ENCODE measurements at regions not wholly inside any gene's neighbourhood (a gene's known extent, or its start where the extent isn't known, plus 50 kb on each side); places are given as distances from the start of the nearest gene placed in this dataset.

- H3K79me2 ChIP-seq (replicated peaks; ENCODE audit: insufficient read depth) = no peaks in the 10 kb centered on the region
- Mint-ChIP-seq H3K36me3 (ENCODE audit: low read depth) (no peaks in the 10 kb centered on the region), H3K27me3 (ENCODE audit: insufficient read depth, low read depth, poor library complexity) (peaks cover 3% of the 10 kb centered on the region), H3K4me1 (no peaks in the 10 kb centered on the region), H3K4me3 (no peak overlapping the region), H3K27ac (no peak overlapping the region), H3K9me3 (no peaks in the 10 kb centered on the region)
- no peak overlapping the region for H3K4me2 ChIP-seq
- H2AFZ ChIP-seq = no peak overlapping the region
- H3K27ac ChIP-seq (ENCODE audit: low read depth) = no peak overlapping the region
- ATAC-seq = no peak
- no peaks in the 10 kb centered on the region for H3K4me1 ChIP-seq (ENCODE audit: insufficient read depth)
- no peaks in the 10 kb centered on the region for H3K27me3 ChIP-seq (ENCODE audit: insufficient read depth)
- no peak overlapping the region for H3K4me3 ChIP-seq
- no peaks in the 10 kb centered on the region for H3F3A ChIP-seq (replicated peaks; ENCODE audit: low read depth)
- no peak for DNase-seq (ENCODE audit: low spot score)
- no peaks in the 10 kb centered on the region for H3K9me2 ChIP-seq (ENCODE audit: insufficient read depth)
- no peaks in the 10 kb centered on the region for H4K20me1 ChIP-seq (replicated peaks; ENCODE audit: insufficient read depth)
- TF ChIP-seq CREB1 (CRISPR knock-in tag; IDR thresholded peaks at IDR 0.05; ENCODE audit: low read depth) = no peak
- no peak for TF ChIP-seq POLR2AphosphoS5 (IDR thresholded peaks at IDR 0.05; ENCODE audit: low read depth)
- TF ChIP-seq STAT1 (IDR thresholded peaks at IDR 0.05; ENCODE audit: unreplicated experiment) = no peak
- no peak for TF ChIP-seq ETS1 (IDR thresholded peaks at IDR 0.05)
- no peak for TF ChIP-seq JUNB (IDR thresholded peaks at IDR 0.05; ENCODE audit: unreplicated experiment)
- no peak for TF ChIP-seq EZH2phosphoT487 (IDR thresholded peaks at IDR 0.05; ENCODE audit: unreplicated experiment)
- no peak for TF ChIP-seq ZNF114 (CRISPR knock-in tag; IDR thresholded peaks at IDR 0.05)
- no peak for TF ChIP-seq NANOG (IDR thresholded peaks at IDR 0.05; ENCODE audit: borderline replicate concordance)
- no peak for TF ChIP-seq ZNF462 (CRISPR knock-in tag; IDR thresholded peaks at IDR 0.05)
- no peak for TF ChIP-seq ZNF331 (CRISPR knock-in tag; IDR thresholded peaks at IDR 0.05; ENCODE audit: low read depth)
- TF ChIP-seq, protein P1, sequence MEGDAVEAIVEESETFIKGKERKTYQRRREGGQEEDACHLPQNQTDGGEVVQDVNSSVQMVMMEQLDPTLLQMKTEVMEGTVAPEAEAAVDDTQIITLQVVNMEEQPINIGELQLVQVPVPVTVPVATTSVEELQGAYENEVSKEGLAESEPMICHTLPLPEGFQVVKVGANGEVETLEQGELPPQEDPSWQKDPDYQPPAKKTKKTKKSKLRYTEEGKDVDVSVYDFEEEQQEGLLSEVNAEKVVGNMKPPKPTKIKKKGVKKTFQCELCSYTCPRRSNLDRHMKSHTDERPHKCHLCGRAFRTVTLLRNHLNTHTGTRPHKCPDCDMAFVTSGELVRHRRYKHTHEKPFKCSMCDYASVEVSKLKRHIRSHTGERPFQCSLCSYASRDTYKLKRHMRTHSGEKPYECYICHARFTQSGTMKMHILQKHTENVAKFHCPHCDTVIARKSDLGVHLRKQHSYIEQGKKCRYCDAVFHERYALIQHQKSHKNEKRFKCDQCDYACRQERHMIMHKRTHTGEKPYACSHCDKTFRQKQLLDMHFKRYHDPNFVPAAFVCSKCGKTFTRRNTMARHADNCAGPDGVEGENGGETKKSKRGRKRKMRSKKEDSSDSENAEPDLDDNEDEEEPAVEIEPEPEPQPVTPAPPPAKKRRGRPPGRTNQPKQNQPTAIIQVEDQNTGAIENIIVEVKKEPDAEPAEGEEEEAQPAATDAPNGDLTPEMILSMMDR (conservative IDR thresholded peaks at IDR 0.05; ENCODE audit: low read depth in 2 of 2) = no peak
- no peak for TF ChIP-seq EZH2 (IDR thresholded peaks at IDR 0.05; ENCODE audit: low read depth, unreplicated experiment)
- TF ChIP-seq, protein P2, sequence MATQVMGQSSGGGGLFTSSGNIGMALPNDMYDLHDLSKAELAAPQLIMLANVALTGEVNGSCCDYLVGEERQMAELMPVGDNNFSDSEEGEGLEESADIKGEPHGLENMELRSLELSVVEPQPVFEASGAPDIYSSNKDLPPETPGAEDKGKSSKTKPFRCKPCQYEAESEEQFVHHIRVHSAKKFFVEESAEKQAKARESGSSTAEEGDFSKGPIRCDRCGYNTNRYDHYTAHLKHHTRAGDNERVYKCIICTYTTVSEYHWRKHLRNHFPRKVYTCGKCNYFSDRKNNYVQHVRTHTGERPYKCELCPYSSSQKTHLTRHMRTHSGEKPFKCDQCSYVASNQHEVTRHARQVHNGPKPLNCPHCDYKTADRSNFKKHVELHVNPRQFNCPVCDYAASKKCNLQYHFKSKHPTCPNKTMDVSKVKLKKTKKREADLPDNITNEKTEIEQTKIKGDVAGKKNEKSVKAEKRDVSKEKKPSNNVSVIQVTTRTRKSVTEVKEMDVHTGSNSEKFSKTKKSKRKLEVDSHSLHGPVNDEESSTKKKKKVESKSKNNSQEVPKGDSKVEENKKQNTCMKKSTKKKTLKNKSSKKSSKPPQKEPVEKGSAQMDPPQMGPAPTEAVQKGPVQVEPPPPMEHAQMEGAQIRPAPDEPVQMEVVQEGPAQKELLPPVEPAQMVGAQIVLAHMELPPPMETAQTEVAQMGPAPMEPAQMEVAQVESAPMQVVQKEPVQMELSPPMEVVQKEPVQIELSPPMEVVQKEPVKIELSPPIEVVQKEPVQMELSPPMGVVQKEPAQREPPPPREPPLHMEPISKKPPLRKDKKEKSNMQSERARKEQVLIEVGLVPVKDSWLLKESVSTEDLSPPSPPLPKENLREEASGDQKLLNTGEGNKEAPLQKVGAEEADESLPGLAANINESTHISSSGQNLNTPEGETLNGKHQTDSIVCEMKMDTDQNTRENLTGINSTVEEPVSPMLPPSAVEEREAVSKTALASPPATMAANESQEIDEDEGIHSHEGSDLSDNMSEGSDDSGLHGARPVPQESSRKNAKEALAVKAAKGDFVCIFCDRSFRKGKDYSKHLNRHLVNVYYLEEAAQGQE (IDR thresholded peaks at IDR 0.05; ENCODE audit: unreplicated experiment) = no peak
- no peaks in the 10 kb centered on the region for H3K36me3 ChIP-seq (ENCODE audit: insufficient read depth)
These were observed 1036.5 kb downstream of the NLGN4Y start for GRCh38 chrY:15560840-15561239.
